GM12878 (cell line): ENCODE measurements at regions not wholly inside any gene's neighbourhood (a gene's known extent, or its start where the extent isn't known, plus 50 kb on each side); places are given as distances from the start of the nearest gene placed in this dataset.

Experiments used
- ATAC-seq: fragments of 200-7000 bp; cut with Tn5 transposase; 3 replicates; pipeline ENCODE4 v1.9.1; 2020; ENCODE audit warnings: mild to moderate bottlenecking, moderate library complexity
- BruUV-seq: library from RNA; stranded (reverse); fragments of 400-500 nt; replicated peaks from 2 replicates; lab custom pipeline; 2021; lab: Mats Ljungman, UMichigan
- CTCF ChIA-PET: fragments of 300-600 bp; sonication (Branson Sonifier 250); formaldehyde crosslinking; extraction: SDS; loops from one replicate; lab custom pipeline; 2021; ENCODE audit warnings: inconsistent platforms; lab: Yijun Ruan, JAX
- POLR2A ChIA-PET: fragments of 350-600 bp; formaldehyde crosslinking; extraction: SDS; loops from one replicate; lab custom pipeline; 2021; ENCODE audit warnings: inconsistent platforms; lab: Charles Lee
- RAD21 ChIA-PET: fragments of 300-600 bp; sonication (Branson Sonifier 250); formaldehyde crosslinking; loops from one replicate; lab custom pipeline; 2023; ENCODE audit warnings: antibody characterized with exemption; ENCODE audit not compliant: unreplicated experiment; lab: Charles Lee
- SMC1A ChIA-PET: fragments of 300-600 bp; sonication (Branson Sonifier 250); formaldehyde crosslinking; loops from one replicate; lab custom pipeline; 2023; ENCODE audit not compliant: unreplicated experiment, uncharacterized antibody; lab: Charles Lee
- DNase-seq: peaks from one replicate; pipeline ENCODE4 v3.0.0-alpha.2; 2011; ENCODE audit warnings: low read depth, low spot score
- FAIRE-seq: peaks from 3 replicates; lab custom pipeline; 2011; peaks lifted over from hg19 to GRCh38; lab: Jason Lieb, UNC
- H2AFZ ChIP-seq: 2 replicates; pipeline ENCODE4 v1.6.0; 2011; ENCODE audit warnings: low read depth, low read length, control low read depth; ENCODE audit not compliant: control insufficient read depth
- H3K27ac ChIP-seq: 2 replicates; pipeline ENCODE4 v1.5.1; 2011; ENCODE audit warnings: control low read depth; ENCODE audit not compliant: control insufficient read depth, insufficient read depth
- H3K27me3 ChIP-seq, 2 experiments: replicated peaks in 1 of 2; 2 replicates each; pipeline versions ENCODE4 v1.6.0 to v1.6.1; 2011; ENCODE audit warnings: low read length in 1 of 2; ENCODE audit not compliant: control insufficient read depth in 2 of 2, insufficient read depth in 2 of 2
- H3K36me3 ChIP-seq, 2 experiments: 2 replicates each; pipeline ENCODE4 v1.5.1; 2011; ENCODE audit warnings: low read length in 1 of 2; ENCODE audit not compliant: control insufficient read depth in 2 of 2, insufficient read depth in 2 of 2
- H3K4me1 ChIP-seq: 2 replicates; pipeline ENCODE4 v1.6.1; 2011; ENCODE audit warnings: mild to moderate bottlenecking, low read length, moderate library complexity, mixed read lengths; ENCODE audit not compliant: control insufficient read depth, insufficient read depth
- H3K4me2 ChIP-seq: 2 replicates; pipeline ENCODE4 v1.6.0; 2011; ENCODE audit warnings: control low read depth; ENCODE audit not compliant: control insufficient read depth, insufficient read depth
- H3K4me3 ChIP-seq: fragments of 200-600 bp; sonication (generic); 2 replicates; pipeline ENCODE4 v1.5.1; 2016
- H3K79me2 ChIP-seq: 2 replicates; pipeline ENCODE4 v1.6.0; 2011; ENCODE audit warnings: low read length; ENCODE audit not compliant: control insufficient read depth, insufficient read depth
- H3K9ac ChIP-seq: 2 replicates; pipeline ENCODE4 v1.8.0; 2011; ENCODE audit warnings: low read length, control low read depth, mixed read lengths; ENCODE audit not compliant: control insufficient read depth, insufficient read depth
- H3K9me3 ChIP-seq: replicated peaks from 3 replicates; pipeline ENCODE4 v1.5.1; 2011; ENCODE audit warnings: mild to moderate bottlenecking, low read length; ENCODE audit not compliant: control insufficient read depth, insufficient read depth
- H4K20me1 ChIP-seq: 2 replicates; pipeline ENCODE4 v1.6.0; 2011; ENCODE audit not compliant: control insufficient read depth, insufficient read depth
- BACH1 ChIP-seq: fragments of 450-650 bp; IDR thresholded peaks from 2 replicates; pipeline ENCODE4 v1.6.1; 2017; ENCODE audit warnings: mild to moderate bottlenecking, borderline replicate concordance
- CHD1 ChIP-seq: IDR thresholded peaks from 2 replicates; pipeline ENCODE4 v1.6.1; 2012; ENCODE audit warnings: low read depth, low read length, improper control_type of control experiment
- DPF2 ChIP-seq: fragments of 450-650 bp; IDR thresholded peaks from 2 replicates; pipeline ENCODE4 v1.6.1; 2017; ENCODE audit warnings: mild to moderate bottlenecking
- HCFC1 ChIP-seq: fragments of 150-350 bp; IDR thresholded peaks from 2 replicates; pipeline ENCODE4 v1.6.1; 2014; ENCODE audit warnings: low read length
- HDAC2 ChIP-seq: fragments of 200-600 bp; sonication (generic); IDR thresholded peaks from 2 replicates; pipeline ENCODE4 v1.6.1; 2017
- IKZF1 ChIP-seq: fragments of 450-650 bp; conservative IDR thresholded peaks from 2 replicates; pipeline ENCODE4 v1.6.1; 2017; ENCODE audit warnings: antibody characterized with exemption, mild to moderate bottlenecking
- IRF4 ChIP-seq: IDR thresholded peaks from 2 replicates; pipeline ENCODE4 v1.6.1; 2011; ENCODE audit warnings: low read depth, low read length
- MTA3 ChIP-seq: IDR thresholded peaks from 2 replicates; pipeline ENCODE4 v1.6.1; 2012; ENCODE audit warnings: low read length, inconsistent platforms, borderline replicate concordance
- MXI1 ChIP-seq: fragments of 150-350 bp; IDR thresholded peaks from 2 replicates; pipeline ENCODE4 v1.6.1; 2011; ENCODE audit warnings: low read depth, mild to moderate bottlenecking, inconsistent platforms, low read length, improper control_type of control experiment
- MYB ChIP-seq: fragments of 150-350 bp; IDR thresholded peaks from 2 replicates; pipeline ENCODE4 v1.6.1; 2014; ENCODE audit warnings: mild to moderate bottlenecking, low read depth, low read length, borderline replicate concordance
- NFXL1 ChIP-seq: fragments of 450-650 bp; IDR thresholded peaks from 2 replicates; pipeline ENCODE4 v1.6.1; 2017; ENCODE audit warnings: antibody characterized with exemption, mild to moderate bottlenecking, borderline replicate concordance
- NR2C2 ChIP-seq: IDR thresholded peaks from 2 replicates; pipeline ENCODE4 v1.6.1; 2011; ENCODE audit warnings: borderline replicate concordance, low read depth; ENCODE audit not compliant: control insufficient read depth, insufficient read length
- NR2F1 ChIP-seq: fragments of 450-650 bp; conservative IDR thresholded peaks from 2 replicates; pipeline ENCODE4 v1.6.1; 2017; ENCODE audit warnings: mild to moderate bottlenecking
- PAX5 ChIP-seq: IDR thresholded peaks from 2 replicates; pipeline ENCODE4 v1.6.1; 2011; ENCODE audit warnings: low read depth, low read length, borderline replicate concordance
- TBL1XR1 ChIP-seq: IDR thresholded peaks from 2 replicates; pipeline ENCODE4 v1.6.1; 2012; ENCODE audit warnings: low read depth, low read length, improper control_type of control experiment
- ZZZ3 ChIP-seq: IDR thresholded peaks from 2 replicates; pipeline ENCODE4 v1.6.1; 2011; ENCODE audit warnings: low read depth; ENCODE audit not compliant: control insufficient read depth, insufficient read length
- WGBS: methylation state at CpG from one replicate; pipeline ENCODE4 v1.1.6; 2016; ENCODE audit warnings: low lambda C conversion rate; ENCODE audit not compliant: insufficient replicate concordance, insufficient coverage; ENCODE audit errors: missing lambda C conversion rate; 5-methylcytosine and 5-hydroxymethylcytosine counted together
- in situ Hi-C: fragments of 300-500 bp; cut with MboI; formaldehyde crosslinking; loops from 9 replicates; pipeline ENCODE4 v1.14.3; 2018; ENCODE audit warnings: mixed read lengths
- intact Hi-C: fragments of 100-400 bp; cut with micrococcal nuclease; formaldehyde crosslinking; loops from one replicate; pipeline ENCODE4 v1.14.2; 2022; ENCODE audit not compliant: unreplicated experiment
- TF ChIP-seq, protein P1 (sequence below): fragments of 450-650 bp; IDR thresholded peaks from 2 replicates; pipeline ENCODE4 v1.6.1; 2017; ENCODE audit warnings: borderline replicate concordance
- TF ChIP-seq, protein P2 (sequence below): fragments of 450-650 bp; IDR thresholded peaks from 2 replicates; pipeline ENCODE4 v1.6.1; 2017; ENCODE audit warnings: mild to moderate bottlenecking, low read depth, inconsistent platforms; ENCODE audit not compliant: poor library complexity, severe bottlenecking

- Histone ChIP-seq H4K20me1 (no peaks in the 10 kb centered on the region), H3K4me3 (no peak overlapping the region), H3K27ac (no peak overlapping the region), H3K9me3 (no peaks in the 10 kb centered on the region), H3K9ac (no peak overlapping the region), H3K27me3 (no peaks in the 10 kb centered on the region), H3K79me2 (no peaks in the 10 kb centered on the region), H3K36me3 (no peaks in the 10 kb centered on the region), H2AFZ (no peak overlapping the region), H3K4me1 (no peaks in the 10 kb centered on the region), H3K4me2 (no peak overlapping the region)
- RAD21 ChIA-PET, result no interaction called here
- no TSS peak for BruUV-seq
- SMC1A ChIA-PET, result no interaction called here
- 55% methylated on average over 5 of the region's 5 CpGs for WGBS
- DNase-seq (no peak), FAIRE-seq (no peak), ATAC-seq (no peak)
- no peak for TF ChIP-seq MYB
- TF ChIP-seq NFXL1, result no peak
- TF ChIP-seq PAX5, result no peak
- TF ChIP-seq IKZF1, result no peak
- intact Hi-C loops (no loop called here), in situ Hi-C loops (no loop called here)
- POLR2A ChIA-PET, result no interaction called here
- CTCF ChIA-PET, result no interaction called here
Observed at GRCh38 chr14:44613061-44613712, 106.1 kb upstream of the FSCB start.

GRCh38 chr14:44612002-44612401 lies 104.9 kb upstream of the FSCB start:
- Histone ChIP-seq H3K9me3 (no peaks in the 10 kb centered on the region), H3K4me3 (no peak overlapping the region), H3K36me3 (no peaks in the 10 kb centered on the region), H4K20me1 (no peaks in the 10 kb centered on the region), H3K4me2 (no peak overlapping the region), H3K27ac (no peak overlapping the region), H3K79me2 (no peaks in the 10 kb centered on the region), H2AFZ (no peak overlapping the region), H3K9ac (no peak overlapping the region), H3K4me1 (no peaks in the 10 kb centered on the region), H3K27me3 (no peaks in the 10 kb centered on the region)
- SMC1A ChIA-PET, result no interaction called here
- in situ Hi-C loops (no loop called here), intact Hi-C loops (no loop called here)
- FAIRE-seq (no peak), DNase-seq (no peak), ATAC-seq (no peak)
- POLR2A ChIA-PET, result no interaction called here
- BruUV-seq, result no TSS peak
- CTCF ChIA-PET, result no interaction called here
- RAD21 ChIA-PET, result no interaction called here
- WGBS, result 2% methylated on average over 4 of the region's 4 CpGs
- TF ChIP-seq NR2C2 (no peak), TBL1XR1 (no peak), CHD1 (no peak), BACH1 (no peak), DPF2 (no peak), ZZZ3 (no peak), IRF4 (no peak), HDAC2 (no peak), HCFC1 (no peak), MTA3 (no peak), MXI1 (no peak), NR2F1 (no peak)
- TF ChIP-seq, protein P1, sequence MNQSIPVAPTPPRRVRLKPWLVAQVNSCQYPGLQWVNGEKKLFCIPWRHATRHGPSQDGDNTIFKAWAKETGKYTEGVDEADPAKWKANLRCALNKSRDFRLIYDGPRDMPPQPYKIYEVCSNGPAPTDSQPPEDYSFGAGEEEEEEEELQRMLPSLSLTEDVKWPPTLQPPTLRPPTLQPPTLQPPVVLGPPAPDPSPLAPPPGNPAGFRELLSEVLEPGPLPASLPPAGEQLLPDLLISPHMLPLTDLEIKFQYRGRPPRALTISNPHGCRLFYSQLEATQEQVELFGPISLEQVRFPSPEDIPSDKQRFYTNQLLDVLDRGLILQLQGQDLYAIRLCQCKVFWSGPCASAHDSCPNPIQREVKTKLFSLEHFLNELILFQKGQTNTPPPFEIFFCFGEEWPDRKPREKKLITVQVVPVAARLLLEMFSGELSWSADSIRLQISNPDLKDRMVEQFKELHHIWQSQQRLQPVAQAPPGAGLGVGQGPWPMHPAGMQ, result no peak
- TF ChIP-seq, protein P2, sequence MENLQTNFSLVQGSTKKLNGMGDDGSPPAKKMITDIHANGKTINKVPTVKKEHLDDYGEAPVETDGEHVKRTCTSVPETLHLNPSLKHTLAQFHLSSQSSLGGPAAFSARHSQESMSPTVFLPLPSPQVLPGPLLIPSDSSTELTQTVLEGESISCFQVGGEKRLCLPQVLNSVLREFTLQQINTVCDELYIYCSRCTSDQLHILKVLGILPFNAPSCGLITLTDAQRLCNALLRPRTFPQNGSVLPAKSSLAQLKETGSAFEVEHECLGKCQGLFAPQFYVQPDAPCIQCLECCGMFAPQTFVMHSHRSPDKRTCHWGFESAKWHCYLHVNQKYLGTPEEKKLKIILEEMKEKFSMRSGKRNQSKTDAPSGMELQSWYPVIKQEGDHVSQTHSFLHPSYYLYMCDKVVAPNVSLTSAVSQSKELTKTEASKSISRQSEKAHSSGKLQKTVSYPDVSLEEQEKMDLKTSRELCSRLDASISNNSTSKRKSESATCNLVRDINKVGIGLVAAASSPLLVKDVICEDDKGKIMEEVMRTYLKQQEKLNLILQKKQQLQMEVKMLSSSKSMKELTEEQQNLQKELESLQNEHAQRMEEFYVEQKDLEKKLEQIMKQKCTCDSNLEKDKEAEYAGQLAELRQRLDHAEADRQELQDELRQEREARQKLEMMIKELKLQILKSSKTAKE, result no peak
